GM21526 (cell line): ENCODE measurements at regions not wholly inside any gene's neighbourhood (a gene's known extent, or its start where the extent isn't known, plus 50 kb on each side); places are given as distances from the start of the nearest gene placed in this dataset.
"Not testable (repeated sequence)": the region's sequence is repeated elsewhere in the genome, so short reads cannot be mapped to it uniquely, and the experiment has no call there.

ENCODE experiments used
- ATAC-seq: cut with Tn5 transposase; IDR thresholded peaks from one replicate; pipeline ENCODE4 v1.9.1; 2021; ENCODE audit warnings: moderate library complexity; ENCODE audit not compliant: unreplicated experiment, low FRiP score

- no peak for ATAC-seq
Measured at GRCh38 chr12:88691811-88692210, 111.5 kb upstream of the KITLG start.

GRCh38 chr12:88684610-88685009 is 104.3 kb upstream of the KITLG start:
- ATAC-seq: no peak

- no peak for ATAC-seq
Measured at GRCh38 chr12:88684170-88684569, 103.9 kb upstream of the KITLG start.

- ATAC-seq: no peak
Measured at GRCh38 chr12:88683628-88684027, 103.4 kb upstream of the KITLG start.

GRCh38 chr12:88681271-88681670 is 101.0 kb upstream of the KITLG start:
- no peak for ATAC-seq

- no peak for ATAC-seq
Measured at GRCh38 chr12:88677464-88677863, 97.2 kb upstream of the KITLG start.

- not testable (repeated sequence) for ATAC-seq
Measured at GRCh38 chr12:88667615-88668014, 87.3 kb upstream of the KITLG start.

- no peak for ATAC-seq
Measured at GRCh38 chr12:88665071-88665470, 84.8 kb upstream of the KITLG start.

- no peak for ATAC-seq
Measured at GRCh38 chr12:88662961-88663360, 82.7 kb upstream of the KITLG start.

- no peak for ATAC-seq
Measured at GRCh38 chr12:88662093-88662492, 81.8 kb upstream of the KITLG start.

- ATAC-seq: no peak
Measured at GRCh38 chr12:88658009-88658408, 77.7 kb upstream of the KITLG start.

GRCh38 chr12:88650715-88651114 is 70.4 kb upstream of the KITLG start:
- ATAC-seq: no peak

- no peak for ATAC-seq
Measured at GRCh38 chr12:88648625-88649024, 68.4 kb upstream of the KITLG start.

- no peak for ATAC-seq
Measured at GRCh38 chr12:88646824-88647223, 66.6 kb upstream of the KITLG start.

GRCh38 chr12:88645816-88646215 is 65.5 kb upstream of the KITLG start:
- no peak for ATAC-seq

- ATAC-seq: no peak
Measured at GRCh38 chr12:88644946-88645702, 64.9 kb upstream of the KITLG start.

GRCh38 chr12:88643685-88644084 is 63.4 kb upstream of the KITLG start:
- no peak for ATAC-seq

GRCh38 chr12:88642675-88643431 is 62.6 kb upstream of the KITLG start:
- ATAC-seq: no peak

- no peak for ATAC-seq
Measured at GRCh38 chr12:88638966-88639760, 58.9 kb upstream of the KITLG start.

- no peak for ATAC-seq
Measured at GRCh38 chr12:88638388-88638787, 58.1 kb upstream of the KITLG start.

GRCh38 chr12:88634008-88634407 is 53.7 kb upstream of the KITLG start:
- ATAC-seq: no peak
